OCI-LY1 (cell line): ENCODE measurements at regions not wholly inside any gene's neighbourhood (a gene's known extent, or its start where the extent isn't known, plus 50 kb on each side); places are given as distances from the start of the nearest gene placed in this dataset.

ENCODE experiments used
- H2AFZ ChIP-seq: fragments of 200-600 bp; sonication (generic), shearing (Covaris generic); 2 replicates; pipeline ENCODE4 v1.6.0; 2014; ENCODE audit warnings: antibody characterized with exemption, mild to moderate bottlenecking, low read length
- H3F3A ChIP-seq: fragments of 200-600 bp; sonication (generic), shearing (Covaris generic); 2 replicates; pipeline ENCODE4 v1.6.0; 2014; ENCODE audit warnings: mild to moderate bottlenecking, antibody characterized with exemption, low read length, moderate library complexity; ENCODE audit not compliant: insufficient read depth
- H3K27ac ChIP-seq: fragments of 200-600 bp; sonication (generic); 2 replicates; pipeline ENCODE4 v1.5.1; 2014; ENCODE audit warnings: low read length, mixed run types, mild to moderate bottlenecking, low read depth; ENCODE audit not compliant: poor library complexity, severe bottlenecking
- H3K27me3 ChIP-seq: fragments of 200-600 bp; sonication (generic); 2 replicates; pipeline ENCODE4 v1.6.0; 2014; ENCODE audit warnings: antibody characterized with exemption, mild to moderate bottlenecking, low read length, moderate library complexity; ENCODE audit not compliant: insufficient read depth
- H3K36me3 ChIP-seq: fragments of 200-600 bp; sonication (generic); 2 replicates; pipeline ENCODE4 v1.6.1; 2014; ENCODE audit warnings: mild to moderate bottlenecking, antibody characterized with exemption, low read length, moderate library complexity, mixed read lengths; ENCODE audit not compliant: insufficient read depth
- H3K4me1 ChIP-seq: fragments of 200-600 bp; sonication (generic); 2 replicates; pipeline ENCODE4 v1.5.1; 2014; ENCODE audit warnings: mild to moderate bottlenecking, low read length, moderate library complexity; ENCODE audit not compliant: insufficient read depth, severe bottlenecking
- H3K4me2 ChIP-seq: fragments of 200-600 bp; sonication (generic), shearing (Covaris generic); 2 replicates; pipeline ENCODE4 v1.6.1; 2014; ENCODE audit warnings: low read length
- H3K4me3 ChIP-seq: fragments of 200-600 bp; sonication (generic); 2 replicates; pipeline ENCODE4 v1.5.1; 2014; ENCODE audit warnings: low read length, low read depth, mild to moderate bottlenecking, mixed read lengths; ENCODE audit not compliant: poor library complexity, severe bottlenecking
- H3K79me2 ChIP-seq: fragments of 200-600 bp; shearing (Covaris generic); 2 replicates; pipeline ENCODE4 v1.6.1; 2016; ENCODE audit warnings: mixed run types, low read length, mixed read lengths; ENCODE audit not compliant: insufficient read depth
- H3K9ac ChIP-seq: fragments of 200-600 bp; sonication (generic), shearing (Covaris generic); 2 replicates; pipeline ENCODE4 v1.6.1; 2014; ENCODE audit warnings: mild to moderate bottlenecking, low read length, mixed read lengths
- H3K9me2 ChIP-seq: fragments of 200-600 bp; sonication (generic), shearing (Covaris generic); 2 replicates; pipeline ENCODE4 v1.6.1; 2014; ENCODE audit warnings: low read depth, mild to moderate bottlenecking, low read length, mixed read lengths
- H3K9me3 ChIP-seq: fragments of 200-600 bp; shearing (Covaris generic); 2 replicates; pipeline ENCODE4 v1.6.1; 2014; ENCODE audit warnings: low read length, mixed read lengths
- H4K20me1 ChIP-seq: fragments of 200-600 bp; sonication (generic), shearing (Covaris generic); 2 replicates; pipeline ENCODE4 v1.6.0; 2016; ENCODE audit warnings: mild to moderate bottlenecking, low read length; ENCODE audit not compliant: insufficient read depth
- CTCF ChIP-seq: fragments of 200-600 bp; sonication (generic), shearing (Covaris generic); IDR thresholded peaks from 2 replicates; pipeline ENCODE4 v1.5.1; 2017; ENCODE audit warnings: mild to moderate bottlenecking, antibody characterized with exemption, low read length, moderate library complexity, mixed read lengths
- EZH2 ChIP-seq: fragments of 200-600 bp; sonication (generic), shearing (Covaris generic); IDR thresholded peaks from 2 replicates; pipeline ENCODE4 v1.8.0; 2017; ENCODE audit warnings: borderline replicate concordance, mixed run types, mild to moderate bottlenecking, antibody characterized with exemption, low read length, moderate library complexity, mixed read lengths

GRCh38 chr16:86899151-86899550, 320.8 kb downstream of the FOXL1 start:
- Histone ChIP-seq H3F3A (no peaks in the 10 kb centered on the region), H2AFZ (no peak overlapping the region), H3K27me3 (no peaks in the 10 kb centered on the region; the same call in 1 of the 2 replicates), H3K9me2 (no peaks in the 10 kb centered on the region), H3K9ac (no peak overlapping the region), H3K4me2 (no peak overlapping the region), H3K4me1 (no peaks in the 10 kb centered on the region), H3K9me3 (no peaks in the 10 kb centered on the region), H3K4me3 (no peak overlapping the region), H3K79me2 (no peaks in the 10 kb centered on the region), H3K27ac (no peak overlapping the region), H3K36me3 (no peaks in the 10 kb centered on the region), H4K20me1 (no peaks in the 10 kb centered on the region)
- no peak for TF ChIP-seq EZH2
- TF ChIP-seq CTCF: no peak

- Histone ChIP-seq H3K9me2 (no peaks in the 10 kb centered on the region), H3K27me3 (no peaks in the 10 kb centered on the region; the same call in 1 of the 2 replicates), H2AFZ (no peak overlapping the region), H3K36me3 (no peaks in the 10 kb centered on the region), H3K27ac (no peak overlapping the region), H3K4me2 (no peak overlapping the region), H3K4me3 (no peak overlapping the region), H3K79me2 (no peaks in the 10 kb centered on the region), H3K9ac (no peak overlapping the region), H4K20me1 (no peaks in the 10 kb centered on the region), H3F3A (no peaks in the 10 kb centered on the region), H3K4me1 (no peaks in the 10 kb centered on the region), H3K9me3 (no peaks in the 10 kb centered on the region)
- TF ChIP-seq EZH2 (no peak), CTCF (no peak)
Observed at GRCh38 chr16:86899757-86900156, 321.4 kb downstream of the FOXL1 start.

- Histone ChIP-seq H3K4me2 (no peak overlapping the region), H4K20me1 (no peaks in the 10 kb centered on the region), H3K79me2 (no peaks in the 10 kb centered on the region), H2AFZ (no peak overlapping the region), H3F3A (no peaks in the 10 kb centered on the region), H3K9ac (no peak overlapping the region), H3K36me3 (no peaks in the 10 kb centered on the region), H3K27me3 (peaks cover 2% of the 10 kb centered on the region; the same call in 1 of the 2 replicates), H3K4me3 (no peak overlapping the region), H3K27ac (no peak overlapping the region), H3K4me1 (no peaks in the 10 kb centered on the region), H3K9me2 (no peaks in the 10 kb centered on the region), H3K9me3 (no peaks in the 10 kb centered on the region)
- TF ChIP-seq EZH2 (no peak), CTCF (no peak)
Observed at GRCh38 chr16:86901483-86901882, 323.1 kb downstream of the FOXL1 start.
